ENCODE measurements at regions not wholly inside any gene's neighbourhood (a gene's known extent, or its start where the extent isn't known, plus 50 kb on each side); places are given as distances from the start of the nearest gene placed in this dataset.
A peak's percentile ranks its signal among the peaks of the same experiment; 100 is the strongest.

- no peak for DNase-seq
- Mint-ChIP-seq H3K4me3 (no peak overlapping the region), H3K36me3 (ENCODE audit: insufficient read depth in 2 of 2) (no peaks in the 10 kb centered on the region), H3K27ac (no peak overlapping the region), H3K27me3 (ENCODE audit: low read depth) (peaks cover 4% of the 10 kb centered on the region), H3K9me3 (peaks cover 0 to 1% of the 10 kb centered on the region in 2 donors), H3K4me1 (ENCODE audit: low read depth) (peaks cover 4% of the 10 kb centered on the region)
- no peak for ATAC-seq (replicated peaks in 1 of 2)
These were observed 253.8 kb upstream of the PRDM1 start for GRCh38 chr6:105832313-105832761.

- DNase-seq (no peak), ATAC-seq (replicated peaks in 1 of 2) (no peak)
- no peak overlapping the region for H3K4me3 Mint-ChIP-seq
- peaks cover 0 to under 1% of the 10 kb centered on the region in 2 donors for H3K36me3 Mint-ChIP-seq (ENCODE audit: insufficient read depth in 2 of 2)
- no peak overlapping the region for H3K27ac Mint-ChIP-seq
- H3K4me1 Mint-ChIP-seq (ENCODE audit: low read depth) = peaks cover 4% of the 10 kb centered on the region
- H3K9me3 Mint-ChIP-seq = peaks cover under 1 to 3% of the 10 kb centered on the region in 2 donors
- H3K27me3 Mint-ChIP-seq (ENCODE audit: low read depth) = peaks cover 4% of the 10 kb centered on the region
These were observed 254.6 kb upstream of the PRDM1 start for GRCh38 chr6:105831311-105832097.

GRCh38 chr6:105825210-105825609, 260.9 kb upstream of the PRDM1 start:
- Mint-ChIP-seq H3K9me3 (peaks cover 4% of the 10 kb centered on the region in 2 donors), H3K4me1 (ENCODE audit: low read depth) (peaks cover 6% of the 10 kb centered on the region), H3K27me3 (ENCODE audit: low read depth) (peaks cover under 1% of the 10 kb centered on the region), H3K36me3 (ENCODE audit: insufficient read depth in 2 of 2) (peaks cover 2 to 6% of the 10 kb centered on the region in 2 donors), H3K27ac (no peak overlapping the region), H3K4me3 (no peak overlapping the region)
- no peak for ATAC-seq (replicated peaks in 1 of 2)
- no peak for DNase-seq

- Mint-ChIP-seq H3K4me3 (peak overlapping the region in 1 of 2 donors; percentile 2), H3K36me3 (ENCODE audit: insufficient read depth in 2 of 2) (peaks cover 2 to 6% of the 10 kb centered on the region in 2 donors), H3K27ac (no peak overlapping the region), H3K4me1 (ENCODE audit: low read depth) (peaks cover 6% of the 10 kb centered on the region), H3K27me3 (ENCODE audit: low read depth) (no peaks in the 10 kb centered on the region), H3K9me3 (peaks cover 4% of the 10 kb centered on the region in 2 donors)
- DNase-seq (no peak), ATAC-seq (replicated peaks in 1 of 2) (peak; percentile 68 to 89)
These were observed 261.4 kb upstream of the PRDM1 start for GRCh38 chr6:105824732-105825131.

GRCh38 chr6:105821777-105822176, 264.4 kb upstream of the PRDM1 start:
- H3K4me1 Mint-ChIP-seq (ENCODE audit: low read depth) = peaks cover 6% of the 10 kb centered on the region
- peaks cover 2 to 6% of the 10 kb centered on the region in 2 donors for H3K36me3 Mint-ChIP-seq (ENCODE audit: insufficient read depth in 2 of 2)
- ATAC-seq (replicated peaks in 1 of 2) = no peak
- H3K9me3 Mint-ChIP-seq = peaks cover 4% of the 10 kb centered on the region in 2 donors
- no peaks in the 10 kb centered on the region for H3K27me3 Mint-ChIP-seq (ENCODE audit: low read depth)
- DNase-seq = no peak
- no peak overlapping the region for H3K4me3 Mint-ChIP-seq
- H3K27ac Mint-ChIP-seq = no peak overlapping the region

GRCh38 chr6:105821027-105821426, 265.1 kb upstream of the PRDM1 start:
- peaks cover 11% of the 10 kb centered on the region for H3K4me1 Mint-ChIP-seq (ENCODE audit: low read depth)
- DNase-seq = no peak
- H3K9me3 Mint-ChIP-seq = peaks cover 0 to 2% of the 10 kb centered on the region in 2 donors
- H3K27ac Mint-ChIP-seq = no peak overlapping the region
- no peaks in the 10 kb centered on the region for H3K27me3 Mint-ChIP-seq (ENCODE audit: low read depth)
- no peak for ATAC-seq (replicated peaks in 1 of 2)
- H3K36me3 Mint-ChIP-seq (ENCODE audit: insufficient read depth in 2 of 2) = peaks cover 2 to 3% of the 10 kb centered on the region in 2 donors
- no peak overlapping the region for H3K4me3 Mint-ChIP-seq

GRCh38 chr6:105819745-105820144, 266.4 kb upstream of the PRDM1 start:
- Mint-ChIP-seq H3K9me3 (peaks cover 0 to 2% of the 10 kb centered on the region in 2 donors), H3K27me3 (ENCODE audit: low read depth) (no peaks in the 10 kb centered on the region), H3K36me3 (ENCODE audit: insufficient read depth in 2 of 2) (peaks cover 2 to 3% of the 10 kb centered on the region in 2 donors), H3K4me3 (no peak overlapping the region), H3K4me1 (ENCODE audit: low read depth) (peaks cover 22% of the 10 kb centered on the region), H3K27ac (no peak overlapping the region)
- ATAC-seq (replicated peaks in 1 of 2) = no peak
- no peak for DNase-seq

- Mint-ChIP-seq H3K36me3 (ENCODE audit: insufficient read depth in 2 of 2) (peaks cover 2 to 3% of the 10 kb centered on the region in 2 donors), H3K27ac (no peak overlapping the region), H3K4me3 (no peak overlapping the region), H3K4me1 (ENCODE audit: low read depth) (peaks cover 25% of the 10 kb centered on the region), H3K27me3 (ENCODE audit: low read depth) (peaks cover 9% of the 10 kb centered on the region), H3K9me3 (peaks cover 0 to 2% of the 10 kb centered on the region in 2 donors)
- ATAC-seq (replicated peaks in 1 of 2) (no peak), DNase-seq (no peak)
These were observed 267.6 kb upstream of the PRDM1 start for GRCh38 chr6:105818505-105818904.

GRCh38 chr6:105817961-105818360, 268.2 kb upstream of the PRDM1 start:
- Mint-ChIP-seq H3K36me3 (ENCODE audit: insufficient read depth in 2 of 2) (peaks cover 2 to 3% of the 10 kb centered on the region in 2 donors), H3K9me3 (peaks cover 0 to 2% of the 10 kb centered on the region in 2 donors), H3K4me1 (ENCODE audit: low read depth) (peaks cover 25% of the 10 kb centered on the region), H3K27ac (no peak overlapping the region), H3K4me3 (no peak overlapping the region), H3K27me3 (ENCODE audit: low read depth) (peaks cover 10% of the 10 kb centered on the region)
- DNase-seq (no peak), ATAC-seq (replicated peaks in 1 of 2) (no peak)

- H3K27me3 Mint-ChIP-seq (ENCODE audit: low read depth) = peaks cover 10% of the 10 kb centered on the region
- H3K27ac Mint-ChIP-seq = no peak overlapping the region
- ATAC-seq (replicated peaks in 1 of 2) = no peak
- H3K4me3 Mint-ChIP-seq = no peak overlapping the region
- H3K9me3 Mint-ChIP-seq = peaks cover 0 to 2% of the 10 kb centered on the region in 2 donors
- DNase-seq = no peak
- H3K36me3 Mint-ChIP-seq (ENCODE audit: insufficient read depth in 2 of 2) = peaks cover 2 to 3% of the 10 kb centered on the region in 2 donors
- peaks cover 25% of the 10 kb centered on the region for H3K4me1 Mint-ChIP-seq (ENCODE audit: low read depth)
These were observed 268.8 kb upstream of the PRDM1 start for GRCh38 chr6:105817370-105817769.

- peaks cover 0 to 2% of the 10 kb centered on the region in 2 donors for H3K9me3 Mint-ChIP-seq
- H3K27ac Mint-ChIP-seq = no peak overlapping the region
These were observed 269.3 kb upstream of the PRDM1 start for GRCh38 chr6:105816847-105817246.

GRCh38 chr6:105815661-105816555, 270.2 kb upstream of the PRDM1 start:
- H3K9me3 Mint-ChIP-seq = no peaks in the 10 kb centered on the region
- peaks cover 10% of the 10 kb centered on the region for H3K27me3 Mint-ChIP-seq (ENCODE audit: low read depth)
- peak overlapping the region; percentile 18 for H3K27ac Mint-ChIP-seq
- H3K4me1 Mint-ChIP-seq (ENCODE audit: low read depth) = peaks cover 25% of the 10 kb centered on the region
- no peak for DNase-seq
- peak overlapping the region in 1 of 2 donors; percentile 27 for H3K4me3 Mint-ChIP-seq
- no peak for ATAC-seq (replicated peaks in 1 of 2)
- no peaks in the 10 kb centered on the region for H3K36me3 Mint-ChIP-seq (ENCODE audit: insufficient read depth in 2 of 2)

More at GRCh38 chr6:105816847-105817246, 269.3 kb upstream of the PRDM1 start:
- peaks cover 10% of the 10 kb centered on the region for H3K27me3 Mint-ChIP-seq (ENCODE audit: low read depth)
- no peak for ATAC-seq (replicated peaks in 1 of 2)
- no peak for DNase-seq
- peaks cover 2 to 3% of the 10 kb centered on the region in 2 donors for H3K36me3 Mint-ChIP-seq (ENCODE audit: insufficient read depth in 2 of 2)
- peaks cover 25% of the 10 kb centered on the region for H3K4me1 Mint-ChIP-seq (ENCODE audit: low read depth)
- H3K4me3 Mint-ChIP-seq = no peak overlapping the region

All from activated T-cell treated with anti-CD3 and anti-CD28 coated beads, Interleukin-2, amount 50 U/mL, for 72 hours (primary cell).